ENCODE measurements at regions not wholly inside any gene's neighbourhood (a gene's known extent, or its start where the extent isn't known, plus 50 kb on each side); places are given as distances from the start of the nearest gene placed in this dataset.
A peak's percentile ranks its signal among the peaks of the same experiment; 100 is the strongest.

- H3K4me3 Mint-ChIP-seq, result no peak overlapping the region
- peaks cover 11% of the 10 kb centered on the region for H3K27me3 Mint-ChIP-seq
- ChIA-PET POLR2A (no interaction called here), CTCF (no interaction called here)
- H3K4me1 Mint-ChIP-seq, result peaks cover 3% of the 10 kb centered on the region
- H3K36me3 Mint-ChIP-seq (ENCODE audit: low read depth), result no peaks in the 10 kb centered on the region
- DNase-seq, result no peak
- H3K9me3 Mint-ChIP-seq, result no peaks in the 10 kb centered on the region
- no peak overlapping the region for H3K27ac Mint-ChIP-seq
Observed at GRCh38 chr6:156725712-156726111, 51.5 kb upstream of the ARID1B start.

- Mint-ChIP-seq H3K36me3 (ENCODE audit: low read depth) (no peaks in the 10 kb centered on the region), H3K27me3 (peaks cover 1% of the 10 kb centered on the region), H3K4me3 (peak overlapping the region; percentile 10), H3K9me3 (no peaks in the 10 kb centered on the region), H3K27ac (no peak overlapping the region), H3K4me1 (peaks cover 17% of the 10 kb centered on the region)
- DNase-seq, result no peak
- ChIA-PET POLR2A (interaction anchor here (1.0 kb wide), 1 partner anchor 13 kb away, joined by 3 read pairs; no protein-coding TSS in a partner anchor), CTCF (interaction anchor here (1.4 kb wide), 1 partner anchor 21 kb away, joined by 6 read pairs; no protein-coding TSS in a partner anchor)
Observed at GRCh38 chr6:156720691-156721685, 56.2 kb upstream of the ARID1B start.

GRCh38 chr6:156719720-156720563 lies 57.2 kb upstream of the ARID1B start:
- ChIA-PET CTCF (interaction anchor here (1.4 kb wide), 1 partner anchor 20 kb away, joined by 6 read pairs; no protein-coding TSS in a partner anchor), POLR2A (interaction anchor here (1.2 kb wide), 1 partner anchor 60 kb away, joined by 3 read pairs; no protein-coding TSS in a partner anchor)
- H3K36me3 Mint-ChIP-seq (ENCODE audit: low read depth), result no peaks in the 10 kb centered on the region
- DNase-seq, result peak; percentile 71
- no peaks in the 10 kb centered on the region for H3K27me3 Mint-ChIP-seq
- H3K27ac Mint-ChIP-seq, result no peak overlapping the region
- peaks cover 17% of the 10 kb centered on the region for H3K4me1 Mint-ChIP-seq
- peak overlapping the region; percentile 65 for H3K4me3 Mint-ChIP-seq
- H3K9me3 Mint-ChIP-seq, result no peaks in the 10 kb centered on the region

GRCh38 chr6:156719395-156719719 lies 57.8 kb upstream of the ARID1B start:
- Mint-ChIP-seq H3K36me3 (ENCODE audit: low read depth) (no peaks in the 10 kb centered on the region), H3K9me3 (no peaks in the 10 kb centered on the region), H3K4me3 (peak overlapping the region; percentile 65), H3K27ac (no peak overlapping the region), H3K27me3 (no peaks in the 10 kb centered on the region), H3K4me1 (peaks cover 17% of the 10 kb centered on the region)
- ChIA-PET POLR2A (interaction anchor here (1.2 kb wide), 1 partner anchor 61 kb away, joined by 3 read pairs; no protein-coding TSS in a partner anchor), CTCF (no interaction called here)
- DNase-seq, result no peak

GRCh38 chr6:156718647-156719394 lies 58.4 kb upstream of the ARID1B start:
- Mint-ChIP-seq H3K27me3 (no peaks in the 10 kb centered on the region), H3K36me3 (ENCODE audit: low read depth) (no peaks in the 10 kb centered on the region), H3K4me3 (no peak overlapping the region), H3K27ac (no peak overlapping the region), H3K4me1 (peaks cover 17% of the 10 kb centered on the region), H3K9me3 (no peaks in the 10 kb centered on the region)
- ChIA-PET POLR2A (interaction anchor here (1.2 kb wide), 1 partner anchor 62 kb away, joined by 3 read pairs; no protein-coding TSS in a partner anchor), CTCF (interaction anchor here (0.7 kb wide), 1 partner anchor 164 kb away, joined by 5 read pairs; no protein-coding TSS in a partner anchor)
- no peak for DNase-seq

GRCh38 chr6:156717542-156717941 lies 59.6 kb upstream of the ARID1B start:
- ChIA-PET CTCF (no interaction called here), POLR2A (no interaction called here)
- no peaks in the 10 kb centered on the region for H3K9me3 Mint-ChIP-seq
- H3K36me3 Mint-ChIP-seq (ENCODE audit: low read depth), result no peaks in the 10 kb centered on the region
- no peak for DNase-seq
- peaks cover 17% of the 10 kb centered on the region for H3K4me1 Mint-ChIP-seq
- H3K4me3 Mint-ChIP-seq, result no peak overlapping the region
- no peak overlapping the region for H3K27ac Mint-ChIP-seq
- H3K27me3 Mint-ChIP-seq, result no peaks in the 10 kb centered on the region

- H3K27me3 Mint-ChIP-seq, result no peaks in the 10 kb centered on the region
- ChIA-PET POLR2A (no interaction called here), CTCF (no interaction called here)
- no peaks in the 10 kb centered on the region for H3K9me3 Mint-ChIP-seq
- H3K4me3 Mint-ChIP-seq, result no peak overlapping the region
- peaks cover 16% of the 10 kb centered on the region for H3K4me1 Mint-ChIP-seq
- no peak for DNase-seq
- H3K36me3 Mint-ChIP-seq (ENCODE audit: low read depth), result no peaks in the 10 kb centered on the region
- no peak overlapping the region for H3K27ac Mint-ChIP-seq
Observed at GRCh38 chr6:156715839-156716238, 61.3 kb upstream of the ARID1B start.

GRCh38 chr6:156713548-156713947 lies 63.6 kb upstream of the ARID1B start:
- POLR2A ChIA-PET, result interaction anchor here (1.1 kb wide), 1 partner anchor 67 kb away, joined by 3 read pairs; no protein-coding TSS in a partner anchor

GRCh38 chr6:156710479-156710878 lies 66.7 kb upstream of the ARID1B start:
- CTCF ChIA-PET, result no interaction called here
- no peaks in the 10 kb centered on the region for H3K36me3 Mint-ChIP-seq (ENCODE audit: low read depth)
- H3K9me3 Mint-ChIP-seq, result no peaks in the 10 kb centered on the region
- POLR2A ChIA-PET, result no interaction called here
- H3K4me1 Mint-ChIP-seq, result no peaks in the 10 kb centered on the region
- no peak overlapping the region for H3K27ac Mint-ChIP-seq
- H3K4me3 Mint-ChIP-seq, result no peak overlapping the region
- DNase-seq, result no peak
- peaks cover 11% of the 10 kb centered on the region for H3K27me3 Mint-ChIP-seq

More at GRCh38 chr6:156713548-156713947, 63.6 kb upstream of the ARID1B start:
- H3K4me1 Mint-ChIP-seq, result no peaks in the 10 kb centered on the region
- no peak overlapping the region for H3K4me3 Mint-ChIP-seq
- DNase-seq, result no peak
- no peaks in the 10 kb centered on the region for H3K27me3 Mint-ChIP-seq
- no peaks in the 10 kb centered on the region for H3K9me3 Mint-ChIP-seq
- no peak overlapping the region for H3K27ac Mint-ChIP-seq
- CTCF ChIA-PET, result interaction anchor here (1.0 to 1.1 kb wide), 2 partner anchors 28 to 150 kb away, joined by 3 read pairs; no protein-coding TSS in a partner anchor
- H3K36me3 Mint-ChIP-seq (ENCODE audit: low read depth), result no peaks in the 10 kb centered on the region

GRCh38 chr6:156707818-156708217 lies 69.4 kb upstream of the ARID1B start:
- Mint-ChIP-seq H3K4me1 (no peaks in the 10 kb centered on the region), H3K9me3 (no peaks in the 10 kb centered on the region), H3K36me3 (ENCODE audit: low read depth) (no peaks in the 10 kb centered on the region), H3K4me3 (no peak overlapping the region), H3K27ac (no peak overlapping the region), H3K27me3 (peaks cover 12% of the 10 kb centered on the region)
- ChIA-PET POLR2A (no interaction called here), CTCF (no interaction called here)
- no peak for DNase-seq

GRCh38 chr6:156703719-156704118 lies 73.5 kb upstream of the ARID1B start:
- peaks cover 9% of the 10 kb centered on the region for H3K4me1 Mint-ChIP-seq

GRCh38 chr6:156701966-156702365 lies 75.2 kb upstream of the ARID1B start:
- CTCF ChIA-PET, result no interaction called here
- Mint-ChIP-seq H3K9me3 (no peaks in the 10 kb centered on the region), H3K4me3 (no peak overlapping the region), H3K27me3 (peaks cover 29% of the 10 kb centered on the region), H3K4me1 (peaks cover 19% of the 10 kb centered on the region), H3K36me3 (ENCODE audit: low read depth) (no peaks in the 10 kb centered on the region), H3K27ac (no peak overlapping the region)
- POLR2A ChIA-PET, result no interaction called here
- DNase-seq, result no peak

More at GRCh38 chr6:156703719-156704118, 73.5 kb upstream of the ARID1B start:
- Mint-ChIP-seq H3K36me3 (ENCODE audit: low read depth) (no peaks in the 10 kb centered on the region), H3K27ac (no peak overlapping the region), H3K27me3 (peaks cover 25% of the 10 kb centered on the region), H3K9me3 (no peaks in the 10 kb centered on the region), H3K4me3 (no peak overlapping the region)
- CTCF ChIA-PET, result no interaction called here
- POLR2A ChIA-PET, result no interaction called here
- no peak for DNase-seq

All from activated CD4-positive, alpha-beta memory T cell treated with anti-CD3 and anti-CD28 coated beads, Interleukin-2, amount 10 ng/mL, durations not matched to agents 7 days and 5 days (primary cell).